ENCODE measurements at regions not wholly inside any gene's neighbourhood (a gene's known extent, or its start where the extent isn't known, plus 50 kb on each side); places are given as distances from the start of the nearest gene placed in this dataset.
A peak's percentile ranks its signal among the peaks of the same experiment; 100 is the strongest.

GRCh38 chr12:19886065-19886464 lies 446.8 kb downstream of the AEBP2 start:
- Mint-ChIP-seq H3K27ac (no peak overlapping the region), H3K4me3 (no peak overlapping the region), H3K9me3 (no peaks in the 10 kb centered on the region), H3K36me3 (no peaks in the 10 kb centered on the region), H3K4me1 (no peaks in the 10 kb centered on the region)
- DNase-seq (ENCODE audit: low spot score in 2 of 2) = no peak
- no peak for ATAC-seq

GRCh38 chr12:19886639-19887064 lies 447.4 kb downstream of the AEBP2 start:
- ATAC-seq (no peak), DNase-seq (ENCODE audit: low spot score in 2 of 2) (no peak)
- Mint-ChIP-seq H3K4me1 (no peaks in the 10 kb centered on the region), H3K27ac (peak overlapping the region; percentile 37), H3K9me3 (no peaks in the 10 kb centered on the region), H3K4me3 (no peak overlapping the region), H3K36me3 (no peaks in the 10 kb centered on the region)

- DNase-seq (ENCODE audit: low spot score in 2 of 2) = no peak
- no peaks in the 10 kb centered on the region for H3K9me3 Mint-ChIP-seq
- H3K36me3 Mint-ChIP-seq = peaks cover 14% of the 10 kb centered on the region
- H3K4me3 Mint-ChIP-seq = no peak overlapping the region
- no peak overlapping the region for H3K27ac Mint-ChIP-seq
- peaks cover 8% of the 10 kb centered on the region for H3K4me1 Mint-ChIP-seq
- ATAC-seq = no peak
These were observed 450.7 kb downstream of the AEBP2 start for GRCh38 chr12:19890024-19890423.

GRCh38 chr12:19891936-19892591 lies 452.8 kb downstream of the AEBP2 start:
- Mint-ChIP-seq H3K9me3 (peaks cover 2% of the 10 kb centered on the region), H3K4me3 (no peak overlapping the region), H3K4me1 (peaks cover 19% of the 10 kb centered on the region), H3K36me3 (peaks cover 14% of the 10 kb centered on the region), H3K27ac (no peak overlapping the region)
- DNase-seq (ENCODE audit: low spot score in 2 of 2) (no peak), ATAC-seq (no peak)

GRCh38 chr12:19893514-19893913 lies 454.2 kb downstream of the AEBP2 start:
- Mint-ChIP-seq H3K36me3 (peaks cover 14% of the 10 kb centered on the region), H3K27ac (peak overlapping the region; percentile 98), H3K9me3 (peaks cover 2% of the 10 kb centered on the region), H3K4me1 (peaks cover 19% of the 10 kb centered on the region), H3K4me3 (no peak overlapping the region)
- DNase-seq (ENCODE audit: low spot score in 2 of 2) (no peak), ATAC-seq (no peak)

- Mint-ChIP-seq H3K4me1 (peaks cover 19% of the 10 kb centered on the region), H3K4me3 (peak overlapping the region; percentile 56), H3K27ac (peak overlapping the region; percentile 98), H3K9me3 (peaks cover 2% of the 10 kb centered on the region), H3K36me3 (peaks cover 14% of the 10 kb centered on the region)
- ATAC-seq (peak; percentile 84), DNase-seq (ENCODE audit: low spot score in 2 of 2) (no peak)
These were observed 454.8 kb downstream of the AEBP2 start for GRCh38 chr12:19894050-19894449.

GRCh38 chr12:19894803-19895202 lies 455.5 kb downstream of the AEBP2 start:
- H3K9me3 Mint-ChIP-seq = peaks cover 2% of the 10 kb centered on the region
- ATAC-seq = peak; percentile 89
- peak overlapping the region; percentile 56 for H3K4me3 Mint-ChIP-seq
- peaks cover 14% of the 10 kb centered on the region for H3K36me3 Mint-ChIP-seq
- DNase-seq (ENCODE audit: low spot score in 2 of 2) = no peak
- H3K4me1 Mint-ChIP-seq = peaks cover 19% of the 10 kb centered on the region
- H3K27ac Mint-ChIP-seq = peak overlapping the region; percentile 98

GRCh38 chr12:19895246-19896020 lies 456.1 kb downstream of the AEBP2 start:
- ATAC-seq = no peak
- peaks cover 19% of the 10 kb centered on the region for H3K4me1 Mint-ChIP-seq
- DNase-seq (ENCODE audit: low spot score in 2 of 2) = no peak

GRCh38 chr12:19896041-19896440 lies 456.7 kb downstream of the AEBP2 start:
- Mint-ChIP-seq H3K4me3 (no peak overlapping the region), H3K36me3 (peaks cover 14% of the 10 kb centered on the region), H3K4me1 (peaks cover 19% of the 10 kb centered on the region), H3K27ac (no peak overlapping the region), H3K9me3 (peaks cover 2% of the 10 kb centered on the region)
- DNase-seq (ENCODE audit: low spot score in 2 of 2) (no peak), ATAC-seq (no peak)

More at GRCh38 chr12:19895246-19896020, 456.1 kb downstream of the AEBP2 start:
- Mint-ChIP-seq H3K4me3 (no peak overlapping the region), H3K36me3 (peaks cover 14% of the 10 kb centered on the region), H3K9me3 (peaks cover 2% of the 10 kb centered on the region), H3K27ac (peak overlapping the region; percentile 98)

GRCh38 chr12:19896534-19896933 lies 457.2 kb downstream of the AEBP2 start:
- ATAC-seq (no peak), DNase-seq (ENCODE audit: low spot score in 2 of 2) (no peak)
- H3K27ac Mint-ChIP-seq = peak overlapping the region; percentile 55

GRCh38 chr12:19897900-19898408 lies 458.7 kb downstream of the AEBP2 start:
- H3K9me3 Mint-ChIP-seq = peaks cover 2% of the 10 kb centered on the region
- DNase-seq (ENCODE audit: low spot score in 2 of 2) = no peak
- H3K36me3 Mint-ChIP-seq = peaks cover 14% of the 10 kb centered on the region
- no peak overlapping the region for H3K27ac Mint-ChIP-seq
- peaks cover 19% of the 10 kb centered on the region for H3K4me1 Mint-ChIP-seq
- H3K4me3 Mint-ChIP-seq = no peak overlapping the region
- no peak for ATAC-seq

More at GRCh38 chr12:19896534-19896933, 457.2 kb downstream of the AEBP2 start:
- no peak overlapping the region for H3K4me3 Mint-ChIP-seq
- H3K36me3 Mint-ChIP-seq = peaks cover 14% of the 10 kb centered on the region
- peaks cover 2% of the 10 kb centered on the region for H3K9me3 Mint-ChIP-seq
- peaks cover 19% of the 10 kb centered on the region for H3K4me1 Mint-ChIP-seq

GRCh38 chr12:19901841-19902240 lies 462.5 kb downstream of the AEBP2 start:
- Mint-ChIP-seq H3K4me3 (no peak overlapping the region), H3K27ac (no peak overlapping the region), H3K36me3 (no peaks in the 10 kb centered on the region), H3K4me1 (peaks cover 1% of the 10 kb centered on the region), H3K9me3 (no peaks in the 10 kb centered on the region)
- ATAC-seq (no peak), DNase-seq (ENCODE audit: low spot score in 2 of 2) (no peak)

GRCh38 chr12:19904819-19905218 lies 463.5 kb upstream of the PDE3A start:
- H3K9me3 Mint-ChIP-seq = no peaks in the 10 kb centered on the region

GRCh38 chr12:19908830-19909229 lies 459.5 kb upstream of the PDE3A start:
- Mint-ChIP-seq H3K27ac (no peak overlapping the region), H3K36me3 (no peaks in the 10 kb centered on the region), H3K9me3 (no peaks in the 10 kb centered on the region), H3K4me3 (no peak overlapping the region), H3K4me1 (no peaks in the 10 kb centered on the region)
- DNase-seq (ENCODE audit: low spot score in 2 of 2) (no peak), ATAC-seq (no peak)

More at GRCh38 chr12:19904819-19905218, 463.5 kb upstream of the PDE3A start:
- no peak overlapping the region for H3K4me3 Mint-ChIP-seq
- no peak for DNase-seq (ENCODE audit: low spot score in 2 of 2)
- no peak overlapping the region for H3K27ac Mint-ChIP-seq
- ATAC-seq = no peak
- no peaks in the 10 kb centered on the region for H3K36me3 Mint-ChIP-seq
- H3K4me1 Mint-ChIP-seq = no peaks in the 10 kb centered on the region

GRCh38 chr12:19909418-19909817 lies 458.9 kb upstream of the PDE3A start:
- Mint-ChIP-seq H3K36me3 (no peaks in the 10 kb centered on the region), H3K4me3 (no peak overlapping the region), H3K9me3 (no peaks in the 10 kb centered on the region), H3K27ac (no peak overlapping the region), H3K4me1 (no peaks in the 10 kb centered on the region)
- ATAC-seq = no peak
- no peak for DNase-seq (ENCODE audit: low spot score in 2 of 2)

- Mint-ChIP-seq H3K9me3 (no peaks in the 10 kb centered on the region), H3K36me3 (no peaks in the 10 kb centered on the region), H3K27ac (no peak overlapping the region), H3K4me3 (no peak overlapping the region), H3K4me1 (no peaks in the 10 kb centered on the region)
- ATAC-seq (no peak), DNase-seq (ENCODE audit: low spot score in 2 of 2) (no peak)
These were observed 457.7 kb upstream of the PDE3A start for GRCh38 chr12:19910681-19911080.
